22Rv1 (cell line): ENCODE measurements at regions not wholly inside any gene's neighbourhood (a gene's known extent, or its start where the extent isn't known, plus 50 kb on each side); places are given as distances from the start of the nearest gene placed in this dataset.

Experiments
- CTCF ChIP-seq: fragments of 450-650 bp; IDR thresholded peaks from 2 replicates; pipeline ENCODE4 v1.5.1; 2017; ENCODE audit warnings: mild to moderate bottlenecking
- ZFX ChIP-seq: fragments of 450-650 bp; IDR thresholded peaks from 2 replicates; pipeline ENCODE4 v1.6.1; 2017; ENCODE audit warnings: antibody characterized with exemption, borderline replicate concordance

- TF ChIP-seq CTCF: no peak
- no peak for TF ChIP-seq ZFX
Observed at GRCh38 chr4:181007751-181008150, 1235.5 kb upstream of the TENM3 start.
